WTC11 (cell line): ENCODE measurements at regions not wholly inside any gene's neighbourhood (a gene's known extent, or its start where the extent isn't known, plus 50 kb on each side); places are given as distances from the start of the nearest gene placed in this dataset.

Experiments
- ATAC-seq: fragments of 200-7000 bp; cut with Tn5 transposase; 2 replicates; pipeline ENCODE4 v1.10.0; 2021; ENCODE audit warnings: mild to moderate bottlenecking, moderate library complexity
- CTCF ChIA-PET: fragments of 300-600 bp; sonication (Branson Sonifier 250); formaldehyde crosslinking; loops from one replicate; lab custom pipeline; 2021; ENCODE audit warnings: antibody characterized with exemption; lab: Charles Lee
- POLR2A ChIA-PET: fragments of 350-600 bp; sonication (Branson Sonifier 250); formaldehyde crosslinking; loops from one replicate; lab custom pipeline; 2021; ENCODE audit warnings: antibody characterized with exemption; lab: Charles Lee
- DNase-seq: peaks from one replicate; pipeline ENCODE4 v3.0.0; 2021; ENCODE audit warnings: low spot score
- H3K27ac Mint-ChIP-seq: 2 replicates; pipeline ENCODE4 v1.8.0; 2021; ENCODE audit warnings: mixed read lengths
- H3K27me3 Mint-ChIP-seq: 2 replicates; pipeline ENCODE4 v1.8.0; 2021; ENCODE audit warnings: low read depth, mild to moderate bottlenecking, moderate library complexity, mixed read lengths
- H3K36me3 Mint-ChIP-seq: 2 replicates; pipeline ENCODE4 v1.8.0; 2021; ENCODE audit warnings: mixed read lengths
- H3K4me1 Mint-ChIP-seq: 2 replicates; pipeline ENCODE4 v1.8.0; 2022; ENCODE audit warnings: mixed read lengths
- H3K4me3 Mint-ChIP-seq: 2 replicates; pipeline ENCODE4 v1.8.0; 2021; ENCODE audit warnings: mild to moderate bottlenecking, moderate library complexity, mixed read lengths
- H3K9me3 Mint-ChIP-seq: 2 replicates; pipeline ENCODE4 v1.8.0; 2021; ENCODE audit warnings: mixed read lengths
- FOXK1 ChIP-seq: sonication (generic); formaldehyde crosslinking; IDR thresholded peaks from 2 replicates; pipeline ENCODE4 v1.8.0; 2022; ENCODE audit warnings: mild to moderate bottlenecking, moderate library complexity, missing genetic modification reagents
- FOXP1 ChIP-seq: sonication (generic); formaldehyde crosslinking; IDR thresholded peaks from 2 replicates; pipeline ENCODE4 v1.8.0; 2022; ENCODE audit warnings: missing genetic modification reagents, mild to moderate bottlenecking, moderate library complexity, borderline replicate concordance
- JUN ChIP-seq: sonication (generic); formaldehyde crosslinking; IDR thresholded peaks from 2 replicates; pipeline ENCODE4 v1.8.0; 2023; ENCODE audit warnings: mild to moderate bottlenecking, missing genetic modification reagents
- KAT7 ChIP-seq: sonication (generic); formaldehyde crosslinking; IDR thresholded peaks from 2 replicates; pipeline ENCODE4 v1.8.1; 2023; ENCODE audit warnings: missing genetic modification reagents, mild to moderate bottlenecking, borderline replicate concordance
- NFE2L1 ChIP-seq: sonication (generic); formaldehyde crosslinking; IDR thresholded peaks from 2 replicates; pipeline ENCODE4 v1.8.1; 2023; ENCODE audit warnings: missing genetic modification reagents
- NR1H2 ChIP-seq: sonication (generic); formaldehyde crosslinking; IDR thresholded peaks from 2 replicates; pipeline ENCODE4 v1.9.0; 2021; ENCODE audit warnings: mild to moderate bottlenecking, moderate library complexity, missing genetic modification reagents
- NR2C2 ChIP-seq: sonication (generic); formaldehyde crosslinking; IDR thresholded peaks from 2 replicates; pipeline ENCODE4 v1.8.0; 2022; ENCODE audit warnings: mild to moderate bottlenecking, missing genetic modification reagents
- RELA ChIP-seq: sonication (generic); formaldehyde crosslinking; IDR thresholded peaks from 2 replicates; pipeline ENCODE4 v1.8.1; 2022; ENCODE audit warnings: missing genetic modification reagents, mild to moderate bottlenecking, borderline replicate concordance
- TEAD1 ChIP-seq: sonication (generic); formaldehyde crosslinking; IDR thresholded peaks from 2 replicates; pipeline ENCODE4 v1.8.0; 2022; ENCODE audit warnings: mild to moderate bottlenecking, missing genetic modification reagents
- ZNF138 ChIP-seq: sonication (generic); formaldehyde crosslinking; conservative IDR thresholded peaks from 2 replicates; pipeline ENCODE4 v1.8.1; 2022; ENCODE audit warnings: mild to moderate bottlenecking, moderate library complexity, missing genetic modification reagents
- ZNF317 ChIP-seq: sonication (generic); formaldehyde crosslinking; IDR thresholded peaks from 2 replicates; pipeline ENCODE4 v1.8.1; 2023; ENCODE audit warnings: low read depth, mild to moderate bottlenecking, moderate library complexity, missing genetic modification reagents, borderline replicate concordance
- ZNF671 ChIP-seq: fragments of 250-450 bp; sonication (Bioruptor Pico); IDR thresholded peaks from 2 replicates; pipeline ENCODE4 v1.8.0; 2021; ENCODE audit warnings: mild to moderate bottlenecking
- TF ChIP-seq, protein P1 (sequence below): sonication (generic); formaldehyde crosslinking; IDR thresholded peaks from 2 replicates; pipeline ENCODE4 v1.8.0; 2023; ENCODE audit warnings: missing genetic modification reagents
- TF ChIP-seq, protein P2 (sequence below): sonication (generic); formaldehyde crosslinking; IDR thresholded peaks from 2 replicates; pipeline ENCODE4 v1.8.0; 2022; ENCODE audit warnings: missing genetic modification reagents
- TF ChIP-seq, protein P3 (sequence below): fragments of 250-450 bp; sonication (Bioruptor Pico); IDR thresholded peaks from 2 replicates; pipeline ENCODE4 v1.9.0; 2021; ENCODE audit warnings: mild to moderate bottlenecking
- TF ChIP-seq, protein P4 (sequence below): sonication (generic); formaldehyde crosslinking; IDR thresholded peaks from 2 replicates; pipeline ENCODE4 v1.8.1; 2023; ENCODE audit warnings: mild to moderate bottlenecking, missing genetic modification reagents
- TF ChIP-seq, protein P5 (sequence below): fragments of 250-450 bp; sonication (Bioruptor Pico); conservative IDR thresholded peaks from 2 replicates; pipeline ENCODE4 v1.9.0; 2021; ENCODE audit warnings: mild to moderate bottlenecking
- TF ChIP-seq, protein P6 (sequence below): sonication (generic); formaldehyde crosslinking; IDR thresholded peaks from 2 replicates; pipeline ENCODE4 v1.8.0; 2023; ENCODE audit warnings: mild to moderate bottlenecking, missing genetic modification reagents
- TF ChIP-seq, protein P7 (sequence below): sonication (generic); formaldehyde crosslinking; IDR thresholded peaks from 2 replicates; pipeline ENCODE4 v1.8.1; 2022; ENCODE audit warnings: low read depth, missing genetic modification reagents, borderline replicate concordance

DNA sequence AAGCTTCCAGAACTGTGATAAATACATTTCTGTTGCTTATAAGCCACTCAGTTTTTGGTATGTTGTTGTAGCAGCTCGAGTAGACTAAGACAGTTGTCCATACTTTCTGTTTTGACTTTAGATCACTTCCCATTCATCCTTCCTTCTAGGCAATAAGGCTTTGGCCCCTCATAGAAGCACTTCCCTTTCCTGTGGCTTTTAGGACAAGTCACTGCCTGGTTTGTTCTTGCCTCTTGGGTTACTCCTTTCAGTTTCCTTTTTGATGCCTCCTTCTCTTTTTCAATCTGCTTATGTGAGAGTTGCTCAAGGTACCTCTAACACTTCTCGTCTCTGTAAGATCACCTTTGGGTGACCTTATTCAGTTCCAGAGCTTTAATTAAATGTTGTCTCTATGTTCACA, 72.4 kb upstream of the NTRK2 start (continued):
- no peak for TF ChIP-seq RELA
- TF ChIP-seq, all 79 proteins: peak for 0

DNA sequence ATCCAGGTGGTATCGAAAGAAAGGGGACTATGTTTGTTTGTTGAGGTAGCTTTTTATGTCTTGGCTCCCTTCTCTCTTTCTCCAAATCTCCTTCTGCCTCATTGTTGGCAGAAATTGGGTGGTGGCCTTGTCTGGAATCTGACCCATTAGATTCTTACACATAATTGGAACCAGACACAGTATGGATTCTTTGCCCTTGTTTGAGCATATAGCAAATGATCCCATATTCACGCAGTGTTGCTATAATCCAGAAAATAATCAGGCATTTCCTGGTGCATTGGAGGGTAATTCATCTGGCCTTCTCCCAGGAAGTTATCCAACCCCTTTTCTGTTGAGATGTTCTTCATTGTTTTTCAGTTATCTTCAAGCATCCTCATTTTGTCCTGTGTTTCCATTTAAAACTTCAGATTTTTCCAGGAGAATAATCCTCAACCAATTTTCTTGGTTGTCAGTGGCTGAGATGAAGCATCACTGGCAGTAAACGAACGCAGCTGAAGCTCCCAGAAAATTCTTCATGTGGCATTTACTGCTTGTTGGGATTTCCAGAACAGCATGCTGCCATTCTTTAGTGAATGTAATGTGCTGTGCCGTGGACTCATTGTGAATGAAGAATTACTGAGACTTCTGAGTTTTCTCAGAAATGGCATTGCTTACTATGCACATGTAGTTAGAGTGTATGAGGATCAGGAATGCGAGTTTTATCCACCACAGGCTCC, 70.5 kb upstream of the NTRK2 start:
- TF ChIP-seq ZNF671 (CRISPR knock-in tag) (no peak), NR1H2 (CRISPR knock-in tag) (no peak), JUN (CRISPR knock-in tag) (no peak), TEAD1 (CRISPR knock-in tag) (no peak), ZNF138 (CRISPR knock-in tag) (no peak), ZNF317 (CRISPR knock-in tag) (no peak), NR2C2 (CRISPR knock-in tag) (no peak), KAT7 (CRISPR knock-in tag) (no peak), FOXP1 (CRISPR knock-in tag) (no peak), FOXK1 (CRISPR knock-in tag) (no peak), NFE2L1 (no peak)
- TF ChIP-seq, protein P1, sequence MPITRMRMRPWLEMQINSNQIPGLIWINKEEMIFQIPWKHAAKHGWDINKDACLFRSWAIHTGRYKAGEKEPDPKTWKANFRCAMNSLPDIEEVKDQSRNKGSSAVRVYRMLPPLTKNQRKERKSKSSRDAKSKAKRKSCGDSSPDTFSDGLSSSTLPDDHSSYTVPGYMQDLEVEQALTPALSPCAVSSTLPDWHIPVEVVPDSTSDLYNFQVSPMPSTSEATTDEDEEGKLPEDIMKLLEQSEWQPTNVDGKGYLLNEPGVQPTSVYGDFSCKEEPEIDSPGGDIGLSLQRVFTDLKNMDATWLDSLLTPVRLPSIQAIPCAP (CRISPR knock-in tag), result no peak
- TF ChIP-seq, protein P2, sequence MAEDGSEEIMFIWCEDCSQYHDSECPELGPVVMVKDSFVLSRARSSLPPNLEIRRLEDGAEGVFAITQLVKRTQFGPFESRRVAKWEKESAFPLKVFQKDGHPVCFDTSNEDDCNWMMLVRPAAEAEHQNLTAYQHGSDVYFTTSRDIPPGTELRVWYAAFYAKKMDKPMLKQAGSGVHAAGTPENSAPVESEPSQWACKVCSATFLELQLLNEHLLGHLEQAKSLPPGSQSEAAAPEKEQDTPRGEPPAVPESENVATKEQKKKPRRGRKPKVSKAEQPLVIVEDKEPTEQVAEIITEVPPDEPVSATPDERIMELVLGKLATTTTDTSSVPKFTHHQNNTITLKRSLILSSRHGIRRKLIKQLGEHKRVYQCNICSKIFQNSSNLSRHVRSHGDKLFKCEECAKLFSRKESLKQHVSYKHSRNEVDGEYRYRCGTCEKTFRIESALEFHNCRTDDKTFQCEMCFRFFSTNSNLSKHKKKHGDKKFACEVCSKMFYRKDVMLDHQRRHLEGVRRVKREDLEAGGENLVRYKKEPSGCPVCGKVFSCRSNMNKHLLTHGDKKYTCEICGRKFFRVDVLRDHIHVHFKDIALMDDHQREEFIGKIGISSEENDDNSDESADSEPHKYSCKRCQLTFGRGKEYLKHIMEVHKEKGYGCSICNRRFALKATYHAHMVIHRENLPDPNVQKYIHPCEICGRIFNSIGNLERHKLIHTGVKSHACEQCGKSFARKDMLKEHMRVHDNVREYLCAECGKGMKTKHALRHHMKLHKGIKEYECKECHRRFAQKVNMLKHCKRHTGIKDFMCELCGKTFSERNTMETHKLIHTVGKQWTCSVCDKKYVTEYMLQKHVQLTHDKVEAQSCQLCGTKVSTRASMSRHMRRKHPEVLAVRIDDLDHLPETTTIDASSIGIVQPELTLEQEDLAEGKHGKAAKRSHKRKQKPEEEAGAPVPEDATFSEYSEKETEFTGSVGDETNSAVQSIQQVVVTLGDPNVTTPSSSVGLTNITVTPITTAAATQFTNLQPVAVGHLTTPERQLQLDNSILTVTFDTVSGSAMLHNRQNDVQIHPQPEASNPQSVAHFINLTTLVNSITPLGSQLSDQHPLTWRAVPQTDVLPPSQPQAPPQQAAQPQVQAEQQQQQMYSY, result no peak
- TF ChIP-seq, protein P3, sequence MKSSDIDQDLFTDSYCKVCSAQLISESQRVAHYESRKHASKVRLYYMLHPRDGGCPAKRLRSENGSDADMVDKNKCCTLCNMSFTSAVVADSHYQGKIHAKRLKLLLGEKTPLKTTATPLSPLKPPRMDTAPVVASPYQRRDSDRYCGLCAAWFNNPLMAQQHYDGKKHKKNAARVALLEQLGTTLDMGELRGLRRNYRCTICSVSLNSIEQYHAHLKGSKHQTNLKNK (CRISPR knock-in tag), result no peak
- TF ChIP-seq, protein P4, sequence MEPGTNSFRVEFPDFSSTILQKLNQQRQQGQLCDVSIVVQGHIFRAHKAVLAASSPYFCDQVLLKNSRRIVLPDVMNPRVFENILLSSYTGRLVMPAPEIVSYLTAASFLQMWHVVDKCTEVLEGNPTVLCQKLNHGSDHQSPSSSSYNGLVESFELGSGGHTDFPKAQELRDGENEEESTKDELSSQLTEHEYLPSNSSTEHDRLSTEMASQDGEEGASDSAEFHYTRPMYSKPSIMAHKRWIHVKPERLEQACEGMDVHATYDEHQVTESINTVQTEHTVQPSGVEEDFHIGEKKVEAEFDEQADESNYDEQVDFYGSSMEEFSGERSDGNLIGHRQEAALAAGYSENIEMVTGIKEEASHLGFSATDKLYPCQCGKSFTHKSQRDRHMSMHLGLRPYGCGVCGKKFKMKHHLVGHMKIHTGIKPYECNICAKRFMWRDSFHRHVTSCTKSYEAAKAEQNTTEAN (CRISPR knock-in tag), result no peak
- TF ChIP-seq, protein P5, sequence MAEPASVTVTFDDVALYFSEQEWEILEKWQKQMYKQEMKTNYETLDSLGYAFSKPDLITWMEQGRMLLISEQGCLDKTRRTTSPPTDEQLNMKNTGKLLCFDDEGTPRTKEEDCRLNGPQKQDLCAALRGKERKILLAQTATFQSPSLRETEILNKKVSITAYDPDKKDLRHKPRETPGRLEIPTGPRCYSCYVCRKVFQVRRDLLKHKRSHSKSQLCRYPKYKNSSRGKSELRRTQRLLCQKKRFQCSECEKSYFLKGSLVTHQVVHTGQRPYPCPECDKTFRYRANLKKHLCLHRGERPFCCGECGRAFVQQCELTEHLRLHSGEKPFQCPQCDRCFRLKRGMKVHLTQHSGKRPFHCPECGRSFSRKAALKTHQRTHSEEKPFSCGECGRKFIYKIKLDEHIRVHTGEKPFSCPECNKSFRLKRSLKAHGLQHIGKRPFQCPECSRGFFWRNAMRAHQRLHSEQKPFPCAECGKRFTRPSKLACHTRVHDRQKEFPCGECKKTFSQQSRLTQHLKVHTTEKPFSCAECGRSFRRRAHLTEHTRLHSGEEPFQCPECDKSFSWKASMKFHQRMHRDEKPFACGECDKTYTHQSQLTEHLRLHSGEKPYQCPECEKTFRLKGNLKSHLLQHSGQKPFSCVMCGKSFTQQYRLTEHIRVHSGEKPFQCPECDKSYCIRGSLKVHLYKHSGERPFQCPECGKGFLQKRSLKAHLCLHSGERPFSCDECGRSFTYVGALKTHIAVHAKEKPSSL, result no peak
- TF ChIP-seq, protein P6, sequence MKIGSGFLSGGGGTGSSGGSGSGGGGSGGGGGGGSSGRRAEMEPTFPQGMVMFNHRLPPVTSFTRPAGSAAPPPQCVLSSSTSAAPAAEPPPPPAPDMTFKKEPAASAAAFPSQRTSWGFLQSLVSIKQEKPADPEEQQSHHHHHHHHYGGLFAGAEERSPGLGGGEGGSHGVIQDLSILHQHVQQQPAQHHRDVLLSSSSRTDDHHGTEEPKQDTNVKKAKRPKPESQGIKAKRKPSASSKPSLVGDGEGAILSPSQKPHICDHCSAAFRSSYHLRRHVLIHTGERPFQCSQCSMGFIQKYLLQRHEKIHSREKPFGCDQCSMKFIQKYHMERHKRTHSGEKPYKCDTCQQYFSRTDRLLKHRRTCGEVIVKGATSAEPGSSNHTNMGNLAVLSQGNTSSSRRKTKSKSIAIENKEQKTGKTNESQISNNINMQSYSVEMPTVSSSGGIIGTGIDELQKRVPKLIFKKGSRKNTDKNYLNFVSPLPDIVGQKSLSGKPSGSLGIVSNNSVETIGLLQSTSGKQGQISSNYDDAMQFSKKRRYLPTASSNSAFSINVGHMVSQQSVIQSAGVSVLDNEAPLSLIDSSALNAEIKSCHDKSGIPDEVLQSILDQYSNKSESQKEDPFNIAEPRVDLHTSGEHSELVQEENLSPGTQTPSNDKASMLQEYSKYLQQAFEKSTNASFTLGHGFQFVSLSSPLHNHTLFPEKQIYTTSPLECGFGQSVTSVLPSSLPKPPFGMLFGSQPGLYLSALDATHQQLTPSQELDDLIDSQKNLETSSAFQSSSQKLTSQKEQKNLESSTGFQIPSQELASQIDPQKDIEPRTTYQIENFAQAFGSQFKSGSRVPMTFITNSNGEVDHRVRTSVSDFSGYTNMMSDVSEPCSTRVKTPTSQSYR (CRISPR knock-in tag), result no peak
- TF ChIP-seq, protein P7, sequence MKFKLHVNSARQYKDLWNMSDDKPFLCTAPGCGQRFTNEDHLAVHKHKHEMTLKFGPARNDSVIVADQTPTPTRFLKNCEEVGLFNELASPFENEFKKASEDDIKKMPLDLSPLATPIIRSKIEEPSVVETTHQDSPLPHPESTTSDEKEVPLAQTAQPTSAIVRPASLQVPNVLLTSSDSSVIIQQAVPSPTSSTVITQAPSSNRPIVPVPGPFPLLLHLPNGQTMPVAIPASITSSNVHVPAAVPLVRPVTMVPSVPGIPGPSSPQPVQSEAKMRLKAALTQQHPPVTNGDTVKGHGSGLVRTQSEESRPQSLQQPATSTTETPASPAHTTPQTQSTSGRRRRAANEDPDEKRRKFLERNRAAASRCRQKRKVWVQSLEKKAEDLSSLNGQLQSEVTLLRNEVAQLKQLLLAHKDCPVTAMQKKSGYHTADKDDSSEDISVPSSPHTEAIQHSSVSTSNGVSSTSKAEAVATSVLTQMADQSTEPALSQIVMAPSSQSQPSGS, result no peak
- TF ChIP-seq, all 79 proteins: peak for 0
- Mint-ChIP-seq H3K4me3 (no peak overlapping the region), H3K36me3 (no peaks in the 10 kb centered on the region), H3K27ac (no peak overlapping the region), H3K4me1 (no peaks in the 10 kb centered on the region), H3K27me3 (peaks cover 5% of the 10 kb centered on the region), H3K9me3 (peaks cover 7% of the 10 kb centered on the region; the same call in 1 of the 2 replicates)
- CTCF ChIA-PET, result no interaction called here
- no peak for DNase-seq
- ATAC-seq, result no peak
- POLR2A ChIA-PET, result no interaction called here
